Activated CD8-positive, alpha-beta memory T cell treated with anti-CD3 and anti-CD28 coated beads, Interleukin-2, amount 10 ng/mL, durations not matched to agents 7 days and 5 days (primary cell): ENCODE measurements at regions not wholly inside any gene's neighbourhood (a gene's known extent, or its start where the extent isn't known, plus 50 kb on each side); places are given as distances from the start of the nearest gene placed in this dataset.
"Not testable (repeated sequence)": the region's sequence is repeated elsewhere in the genome, so short reads cannot be mapped to it uniquely, and the experiment has no call there.

ENCODE experiments used
- ATAC-seq: fragments of 150-1000 bp; cut with Tn5 transposase; one replicate; pipeline ENCODE4 v1.10.0; 2021; ENCODE audit warnings: moderate library complexity
- CTCF ChIA-PET: fragments of 350-600 bp; sonication (Branson Sonifier 250); formaldehyde crosslinking; loops from one replicate; lab custom pipeline; 2021; ENCODE audit warnings: antibody characterized with exemption; lab: Charles Lee
- DNase-seq: peaks from one replicate; pipeline ENCODE4 v3.0.0-alpha.2; 2020
- H3K27ac Mint-ChIP-seq: one replicate; pipeline ENCODE4 v1.8.0; 2021; ENCODE audit warnings: mild to moderate bottlenecking, mixed read lengths
- H3K27me3 Mint-ChIP-seq: one replicate; pipeline ENCODE4 v1.8.0; 2021; ENCODE audit warnings: mixed read lengths
- H3K36me3 Mint-ChIP-seq: one replicate; pipeline ENCODE4 v1.8.0; 2021; ENCODE audit warnings: mild to moderate bottlenecking, mixed read lengths
- H3K4me1 Mint-ChIP-seq: one replicate; pipeline ENCODE4 v1.8.0; 2021; ENCODE audit warnings: mixed read lengths
- H3K4me3 Mint-ChIP-seq: one replicate; pipeline ENCODE4 v1.8.0; 2021; ENCODE audit warnings: mild to moderate bottlenecking, moderate library complexity, mixed read lengths
- H3K9me3 Mint-ChIP-seq: one replicate; pipeline ENCODE4 v1.8.0; 2022; ENCODE audit warnings: low read depth, mixed read lengths

GRCh38 chr5:27748847-27749246, 710.5 kb upstream of the CDH9 start:
- no peaks in the 10 kb centered on the region for H3K4me1 Mint-ChIP-seq
- H3K36me3 Mint-ChIP-seq = no peaks in the 10 kb centered on the region
- ATAC-seq = no peak
- H3K9me3 Mint-ChIP-seq = peaks cover 12% of the 10 kb centered on the region
- no peaks in the 10 kb centered on the region for H3K27me3 Mint-ChIP-seq
- H3K4me3 Mint-ChIP-seq = no peak overlapping the region
- DNase-seq = no peak
- no peak overlapping the region for H3K27ac Mint-ChIP-seq
- CTCF ChIA-PET = no interaction called here

- H3K9me3 Mint-ChIP-seq, H3K36me3 Mint-ChIP-seq, ATAC-seq, DNase-seq, H3K27me3 Mint-ChIP-seq, H3K27ac Mint-ChIP-seq, H3K4me1 Mint-ChIP-seq, H3K4me3 Mint-ChIP-seq, CTCF ChIA-PET: not testable (repeated sequence)
Observed at GRCh38 chr5:27743383-27743979, 705.1 kb upstream of the CDH9 start.

DNA sequence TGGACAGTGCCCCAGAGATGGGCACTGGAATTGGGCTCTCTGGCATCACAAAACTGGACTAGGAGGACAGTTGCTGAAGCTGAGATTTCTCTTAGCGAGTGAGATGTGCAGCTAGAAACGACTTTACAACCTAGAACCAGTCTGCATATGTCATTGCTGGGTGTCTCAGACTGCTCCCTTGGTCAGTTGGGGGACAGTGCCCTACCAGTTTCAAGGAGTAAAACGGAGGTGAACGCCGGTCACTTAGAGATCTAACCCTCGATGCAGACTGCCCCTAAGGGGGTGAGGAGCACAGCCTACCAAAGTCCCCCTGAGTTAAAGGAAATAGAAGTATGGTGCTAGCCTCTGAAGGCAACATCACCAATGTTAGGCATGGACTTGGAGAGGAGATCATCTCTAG, 704.4 kb upstream of the CDH9 start:
- CTCF ChIA-PET = no interaction called here
- H3K9me3 Mint-ChIP-seq = peaks cover 9% of the 10 kb centered on the region
- no peaks in the 10 kb centered on the region for H3K36me3 Mint-ChIP-seq
- no peak for DNase-seq
- H3K27me3 Mint-ChIP-seq = no peaks in the 10 kb centered on the region
- H3K4me1 Mint-ChIP-seq = no peaks in the 10 kb centered on the region
- no peak overlapping the region for H3K4me3 Mint-ChIP-seq
- no peak overlapping the region for H3K27ac Mint-ChIP-seq
- ATAC-seq = no peak

DNA sequence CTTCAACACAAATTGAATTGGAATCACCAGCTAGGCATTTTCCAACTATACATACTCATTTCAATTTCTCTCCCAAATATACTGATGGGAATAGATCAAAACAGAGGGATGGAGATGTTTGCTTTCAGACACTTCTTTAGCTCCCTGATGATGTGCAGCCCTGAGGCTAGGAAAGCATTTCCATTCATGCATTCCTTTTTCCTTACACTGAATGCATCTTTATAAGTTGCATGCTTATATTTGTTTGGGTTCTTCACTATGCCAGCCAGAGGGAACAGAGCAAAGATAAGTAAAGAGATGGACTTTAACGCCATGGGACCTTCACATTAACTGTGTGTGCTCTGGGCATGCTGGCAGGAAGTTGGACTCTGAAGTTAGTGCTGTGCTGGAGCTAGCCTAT, 696.5 kb upstream of the CDH9 start:
- Mint-ChIP-seq H3K27me3 (no peaks in the 10 kb centered on the region), H3K36me3 (no peaks in the 10 kb centered on the region), H3K9me3 (peaks cover 2% of the 10 kb centered on the region), H3K4me3 (no peak overlapping the region), H3K4me1 (no peaks in the 10 kb centered on the region), H3K27ac (no peak overlapping the region)
- ATAC-seq = no peak
- CTCF ChIA-PET = no interaction called here
- DNase-seq = no peak

DNA sequence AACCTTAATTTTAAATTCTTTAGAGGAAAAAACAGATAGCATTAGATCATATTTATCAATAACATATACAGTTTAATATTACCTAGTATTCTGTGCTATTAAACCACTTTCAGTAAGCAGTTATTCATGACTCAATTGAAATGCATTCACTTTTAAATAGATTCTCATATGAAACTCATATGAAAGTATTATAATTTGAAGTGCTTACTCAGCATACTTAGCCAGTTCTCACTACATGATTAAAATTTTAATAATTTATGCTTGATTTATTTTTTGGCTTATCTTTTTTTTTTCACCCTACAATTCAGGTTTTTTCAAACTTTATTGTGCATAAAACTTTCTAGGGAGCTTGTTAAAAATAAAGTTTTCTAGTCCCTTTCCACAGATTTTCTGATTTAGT, 694.9 kb upstream of the CDH9 start:
- no peaks in the 10 kb centered on the region for H3K4me1 Mint-ChIP-seq
- CTCF ChIA-PET = no interaction called here
- no peaks in the 10 kb centered on the region for H3K27me3 Mint-ChIP-seq
- ATAC-seq (no peak), DNase-seq (no peak)
- no peak overlapping the region for H3K4me3 Mint-ChIP-seq
- H3K9me3 Mint-ChIP-seq = peaks cover 2% of the 10 kb centered on the region
- H3K27ac Mint-ChIP-seq = no peak overlapping the region
- H3K36me3 Mint-ChIP-seq = no peaks in the 10 kb centered on the region

DNA sequence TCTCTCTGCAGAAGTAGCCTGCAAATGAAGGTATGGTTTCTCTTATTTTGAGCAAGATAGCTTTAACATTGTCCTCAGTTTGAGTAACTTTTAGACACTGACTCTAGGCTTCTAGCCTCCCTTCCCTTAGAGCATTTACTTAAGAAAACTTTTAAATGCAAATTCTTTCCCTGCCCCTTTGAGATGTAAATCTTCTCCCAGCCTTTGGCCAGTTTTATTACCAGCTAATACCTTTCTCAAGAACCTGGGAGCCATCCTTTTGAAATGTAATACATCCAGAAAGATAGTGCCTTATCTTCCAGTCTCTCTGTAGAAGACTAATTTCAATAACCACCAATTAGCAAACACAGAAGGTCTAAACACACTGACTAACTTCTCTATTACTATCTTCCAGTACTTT, 688.9 kb upstream of the CDH9 start:
- no peak for DNase-seq
- Mint-ChIP-seq H3K4me1 (no peaks in the 10 kb centered on the region), H3K4me3 (no peak overlapping the region), H3K9me3 (peaks cover 4% of the 10 kb centered on the region), H3K27me3 (no peaks in the 10 kb centered on the region), H3K36me3 (no peaks in the 10 kb centered on the region), H3K27ac (no peak overlapping the region)
- CTCF ChIA-PET = no interaction called here
- no peak for ATAC-seq

- H3K27ac Mint-ChIP-seq = no peak overlapping the region
- H3K4me1 Mint-ChIP-seq = no peaks in the 10 kb centered on the region
- CTCF ChIA-PET = no interaction called here
- DNase-seq (no peak), ATAC-seq (no peak)
- H3K9me3 Mint-ChIP-seq = peaks cover 9% of the 10 kb centered on the region
- no peak overlapping the region for H3K4me3 Mint-ChIP-seq
- no peaks in the 10 kb centered on the region for H3K36me3 Mint-ChIP-seq
- no peaks in the 10 kb centered on the region for H3K27me3 Mint-ChIP-seq
Observed at GRCh38 chr5:27722337-27722736, 684.0 kb upstream of the CDH9 start.

GRCh38 chr5:27708534-27708933, 670.1 kb upstream of the CDH9 start:
- Mint-ChIP-seq H3K9me3 (peaks cover 8% of the 10 kb centered on the region), H3K4me3 (no peak overlapping the region), H3K27ac (no peak overlapping the region), H3K4me1 (no peaks in the 10 kb centered on the region), H3K27me3 (no peaks in the 10 kb centered on the region), H3K36me3 (no peaks in the 10 kb centered on the region)
- DNase-seq (no peak), ATAC-seq (no peak)
- CTCF ChIA-PET = no interaction called here

- no peaks in the 10 kb centered on the region for H3K4me1 Mint-ChIP-seq
- no peak overlapping the region for H3K4me3 Mint-ChIP-seq
- CTCF ChIA-PET = no interaction called here
- DNase-seq (no peak), ATAC-seq (no peak)
- no peak overlapping the region for H3K27ac Mint-ChIP-seq
- no peaks in the 10 kb centered on the region for H3K36me3 Mint-ChIP-seq
- H3K9me3 Mint-ChIP-seq = peaks cover 11% of the 10 kb centered on the region
- H3K27me3 Mint-ChIP-seq = no peaks in the 10 kb centered on the region
Observed at GRCh38 chr5:27706832-27707231, 668.4 kb upstream of the CDH9 start.

DNA sequence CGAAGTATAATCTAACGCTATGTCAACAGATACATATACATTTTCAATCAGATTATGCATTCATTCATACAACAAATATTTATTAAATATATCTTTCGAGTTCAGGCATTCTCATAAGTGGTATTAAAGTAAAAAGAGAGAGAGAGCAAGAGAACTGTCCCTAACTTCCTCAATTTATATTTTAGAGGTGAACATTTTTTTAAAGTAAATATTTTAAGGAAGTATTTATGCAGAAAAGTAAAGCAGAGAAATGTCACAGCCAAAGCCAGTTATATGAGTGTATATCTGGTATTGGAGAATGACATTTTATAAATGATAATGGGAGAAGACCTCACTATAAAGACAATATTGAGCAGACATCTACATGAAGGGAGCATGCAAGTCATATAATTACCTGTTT, 667.3 kb upstream of the CDH9 start:
- H3K27ac Mint-ChIP-seq = no peak overlapping the region
- H3K36me3 Mint-ChIP-seq = no peaks in the 10 kb centered on the region
- H3K9me3 Mint-ChIP-seq = peaks cover 14% of the 10 kb centered on the region
- no peak for ATAC-seq
- H3K4me3 Mint-ChIP-seq = no peak overlapping the region
- no peaks in the 10 kb centered on the region for H3K27me3 Mint-ChIP-seq
- DNase-seq = no peak
- CTCF ChIA-PET = no interaction called here
- no peaks in the 10 kb centered on the region for H3K4me1 Mint-ChIP-seq

DNA sequence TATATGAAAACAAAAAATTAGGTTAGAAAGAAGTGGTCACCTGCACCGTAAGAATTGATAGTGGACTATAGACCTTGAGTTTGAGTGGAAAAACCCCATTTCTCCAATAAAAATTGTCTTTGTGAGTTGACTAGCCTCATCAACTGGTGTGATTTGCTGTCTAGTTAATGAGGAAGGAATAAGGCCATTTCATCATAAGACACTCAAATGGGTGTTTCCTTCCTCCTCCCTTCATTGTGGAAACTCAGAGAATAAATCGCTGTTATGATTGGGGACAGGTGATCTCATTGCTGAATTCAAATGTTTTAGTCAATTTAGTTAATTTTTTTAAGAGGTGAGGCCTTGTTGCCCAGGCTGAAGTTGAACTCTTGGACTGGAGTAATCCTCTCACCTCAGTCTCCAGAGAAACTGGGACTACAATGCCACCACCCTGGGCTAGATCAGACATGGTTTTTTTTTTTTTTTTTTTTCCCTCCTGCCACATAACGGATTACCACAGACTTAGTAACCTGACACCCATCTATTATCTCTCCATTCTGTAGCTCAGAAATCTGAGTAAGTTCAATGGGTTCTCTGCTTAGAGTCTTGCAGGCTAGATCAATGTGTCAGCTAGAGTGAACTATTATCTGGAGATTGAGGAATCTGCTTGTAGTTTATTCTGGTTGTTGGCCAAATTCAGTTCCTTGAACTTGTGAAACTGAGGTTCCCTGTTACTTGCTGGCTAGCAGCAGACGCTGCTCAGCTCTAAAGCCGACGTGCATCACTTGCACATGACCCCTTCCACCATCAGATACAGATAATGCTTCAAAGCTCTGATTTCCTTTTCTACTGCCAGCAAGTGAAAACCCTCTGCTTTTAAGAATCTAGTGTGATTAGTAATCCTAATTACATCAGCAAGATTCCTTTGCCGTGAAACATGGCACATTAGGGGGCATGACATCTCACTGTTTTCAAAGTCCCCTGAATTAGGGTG, 663.8 kb upstream of the CDH9 start:
- Mint-ChIP-seq H3K36me3 (no peaks in the 10 kb centered on the region), H3K9me3 (peaks cover 14% of the 10 kb centered on the region), H3K4me3 (no peak overlapping the region), H3K27me3 (no peaks in the 10 kb centered on the region), H3K27ac (no peak overlapping the region), H3K4me1 (no peaks in the 10 kb centered on the region)
- CTCF ChIA-PET = no interaction called here
- ATAC-seq (no peak), DNase-seq (no peak)

DNA sequence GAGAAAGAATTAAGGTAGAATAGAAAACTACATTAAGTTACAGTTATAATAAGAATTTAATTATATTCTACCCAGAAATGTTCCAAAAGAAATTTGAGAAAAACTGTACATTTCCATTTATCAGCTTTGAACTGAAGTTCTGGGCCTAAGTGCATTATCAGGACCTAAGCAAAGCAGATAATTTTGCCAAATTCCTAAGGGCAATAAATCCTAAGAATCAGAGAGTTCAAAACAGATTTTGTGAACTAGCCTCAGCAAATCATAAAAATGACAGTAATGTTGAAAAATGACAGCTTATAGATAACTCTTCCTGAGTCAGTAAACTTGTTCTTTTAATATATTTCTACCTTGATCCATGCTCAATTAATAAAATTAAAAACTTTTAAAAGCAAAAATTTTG, 662.1 kb upstream of the CDH9 start:
- DNase-seq (no peak), ATAC-seq (no peak)
- Mint-ChIP-seq H3K9me3 (peaks cover 17% of the 10 kb centered on the region), H3K27ac (no peak overlapping the region), H3K27me3 (no peaks in the 10 kb centered on the region), H3K4me1 (no peaks in the 10 kb centered on the region), H3K4me3 (no peak overlapping the region), H3K36me3 (no peaks in the 10 kb centered on the region)
- CTCF ChIA-PET = no interaction called here

DNA sequence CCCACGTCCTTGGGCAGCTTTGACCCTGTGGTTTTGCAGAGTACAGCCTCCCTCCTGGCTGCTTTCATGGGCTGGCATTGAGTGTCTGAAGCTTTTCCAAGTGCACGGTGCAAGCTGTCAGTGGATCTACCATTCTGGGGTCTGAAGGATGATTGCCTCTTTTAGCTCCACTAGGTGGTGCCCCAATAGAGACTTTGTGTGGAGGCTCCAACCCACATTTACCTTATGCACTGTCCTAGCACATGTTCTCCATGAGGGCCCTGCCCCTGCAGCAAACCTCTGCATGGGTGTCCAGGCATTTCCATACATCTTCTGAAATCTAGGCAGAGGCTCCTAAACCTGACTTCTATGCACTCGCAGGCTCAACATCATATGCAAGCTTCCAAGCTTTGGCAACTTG, 644.2 kb upstream of the CDH9 start:
- Mint-ChIP-seq H3K27ac (no peak overlapping the region), H3K9me3 (peaks cover 22% of the 10 kb centered on the region), H3K36me3 (no peaks in the 10 kb centered on the region), H3K4me3 (no peak overlapping the region), H3K27me3 (no peaks in the 10 kb centered on the region), H3K4me1 (no peaks in the 10 kb centered on the region)
- CTCF ChIA-PET = no interaction called here
- no peak for DNase-seq
- no peak for ATAC-seq

- H3K27me3 Mint-ChIP-seq = no peaks in the 10 kb centered on the region
Observed at GRCh38 chr5:27652505-27652904, 614.1 kb upstream of the CDH9 start.

More at GRCh38 chr5:27652505-27652904, 614.1 kb upstream of the CDH9 start:
- Mint-ChIP-seq H3K9me3 (peaks cover 16% of the 10 kb centered on the region), H3K4me3 (no peak overlapping the region), H3K36me3 (no peaks in the 10 kb centered on the region), H3K27ac (no peak overlapping the region), H3K4me1 (no peaks in the 10 kb centered on the region)
- CTCF ChIA-PET = no interaction called here
- DNase-seq = no peak
- ATAC-seq = no peak
